GM12878 (cell line): ENCODE measurements at regions not wholly inside any gene's neighbourhood (a gene's known extent, or its start where the extent isn't known, plus 50 kb on each side); places are given as distances from the start of the nearest gene placed in this dataset.

Source experiments
- ATAC-seq: fragments of 200-7000 bp; cut with Tn5 transposase; 3 replicates; pipeline ENCODE4 v1.9.1; 2020; ENCODE audit warnings: mild to moderate bottlenecking, moderate library complexity
- BruUV-seq: library from RNA; stranded (reverse); fragments of 400-500 nt; replicated peaks from 2 replicates; lab custom pipeline; 2021; lab: Mats Ljungman, UMichigan
- CTCF ChIA-PET: fragments of 300-600 bp; sonication (Branson Sonifier 250); formaldehyde crosslinking; extraction: SDS; loops from one replicate; lab custom pipeline; 2021; ENCODE audit warnings: inconsistent platforms; lab: Yijun Ruan, JAX
- POLR2A ChIA-PET: fragments of 350-600 bp; formaldehyde crosslinking; extraction: SDS; loops from one replicate; lab custom pipeline; 2021; ENCODE audit warnings: inconsistent platforms; lab: Charles Lee
- RAD21 ChIA-PET: fragments of 300-600 bp; sonication (Branson Sonifier 250); formaldehyde crosslinking; loops from one replicate; lab custom pipeline; 2023; ENCODE audit warnings: antibody characterized with exemption; ENCODE audit not compliant: unreplicated experiment; lab: Charles Lee
- SMC1A ChIA-PET: fragments of 300-600 bp; sonication (Branson Sonifier 250); formaldehyde crosslinking; loops from one replicate; lab custom pipeline; 2023; ENCODE audit not compliant: unreplicated experiment, uncharacterized antibody; lab: Charles Lee
- DNase-seq: peaks from one replicate; pipeline ENCODE4 v3.0.0-alpha.2; 2011; ENCODE audit warnings: low read depth, low spot score
- FAIRE-seq: peaks from 3 replicates; lab custom pipeline; 2011; peaks lifted over from hg19 to GRCh38; lab: Jason Lieb, UNC
- H2AFZ ChIP-seq: 2 replicates; pipeline ENCODE4 v1.6.0; 2011; ENCODE audit warnings: low read depth, low read length, control low read depth; ENCODE audit not compliant: control insufficient read depth
- H3K27ac ChIP-seq: 2 replicates; pipeline ENCODE4 v1.5.1; 2011; ENCODE audit warnings: control low read depth; ENCODE audit not compliant: control insufficient read depth, insufficient read depth
- H3K27me3 ChIP-seq, 2 experiments: replicated peaks in 1 of 2; 2 replicates each; pipeline versions ENCODE4 v1.6.0 to v1.6.1; 2011; ENCODE audit warnings: low read length in 1 of 2; ENCODE audit not compliant: control insufficient read depth in 2 of 2, insufficient read depth in 2 of 2
- H3K36me3 ChIP-seq, 2 experiments: 2 replicates each; pipeline ENCODE4 v1.5.1; 2011; ENCODE audit warnings: low read length in 1 of 2; ENCODE audit not compliant: control insufficient read depth in 2 of 2, insufficient read depth in 2 of 2
- H3K4me1 ChIP-seq: 2 replicates; pipeline ENCODE4 v1.6.1; 2011; ENCODE audit warnings: mild to moderate bottlenecking, low read length, moderate library complexity, mixed read lengths; ENCODE audit not compliant: control insufficient read depth, insufficient read depth
- H3K4me2 ChIP-seq: 2 replicates; pipeline ENCODE4 v1.6.0; 2011; ENCODE audit warnings: control low read depth; ENCODE audit not compliant: control insufficient read depth, insufficient read depth
- H3K4me3 ChIP-seq: fragments of 200-600 bp; sonication (generic); 2 replicates; pipeline ENCODE4 v1.5.1; 2016
- H3K79me2 ChIP-seq: 2 replicates; pipeline ENCODE4 v1.6.0; 2011; ENCODE audit warnings: low read length; ENCODE audit not compliant: control insufficient read depth, insufficient read depth
- H3K9ac ChIP-seq: 2 replicates; pipeline ENCODE4 v1.8.0; 2011; ENCODE audit warnings: low read length, control low read depth, mixed read lengths; ENCODE audit not compliant: control insufficient read depth, insufficient read depth
- H3K9me3 ChIP-seq: replicated peaks from 3 replicates; pipeline ENCODE4 v1.5.1; 2011; ENCODE audit warnings: mild to moderate bottlenecking, low read length; ENCODE audit not compliant: control insufficient read depth, insufficient read depth
- H4K20me1 ChIP-seq: 2 replicates; pipeline ENCODE4 v1.6.0; 2011; ENCODE audit not compliant: control insufficient read depth, insufficient read depth
- BCL11A ChIP-seq: IDR thresholded peaks from 2 replicates; pipeline ENCODE4 v1.6.1; 2011; ENCODE audit warnings: low read depth, low read length
- BHLHE40 ChIP-seq, 2 experiments: fragments of 450-650 bp in 1 of 2; IDR thresholded peaks; 2 replicates each; pipeline ENCODE4 v1.6.1; 2011 to 2017; ENCODE audit warnings: low read depth in 2 of 2, borderline replicate concordance in 1 of 2, improper control_type of control experiment in 1 of 2, low read length in 1 of 2, mild to moderate bottlenecking in 1 of 2
- BMI1 ChIP-seq: fragments of 450-650 bp; IDR thresholded peaks from 2 replicates; pipeline ENCODE4 v1.6.1; 2016; ENCODE audit warnings: mild to moderate bottlenecking, moderate library complexity, borderline replicate concordance
- CHD4 ChIP-seq: fragments of 200-600 bp; sonication (generic); IDR thresholded peaks from 2 replicates; pipeline ENCODE4 v1.6.1; 2016; ENCODE audit warnings: mild to moderate bottlenecking
- E2F4 ChIP-seq: IDR thresholded peaks from 2 replicates; pipeline ENCODE4 v1.6.1; 2012; ENCODE audit warnings: low read depth, low read length, improper control_type of control experiment
- GATAD2B ChIP-seq: fragments of 450-650 bp; conservative IDR thresholded peaks from 2 replicates; pipeline ENCODE4 v1.6.1; 2017; ENCODE audit warnings: low read depth, mild to moderate bottlenecking, moderate library complexity
- HCFC1 ChIP-seq: fragments of 150-350 bp; IDR thresholded peaks from 2 replicates; pipeline ENCODE4 v1.6.1; 2014; ENCODE audit warnings: low read length
- MXI1 ChIP-seq: fragments of 150-350 bp; IDR thresholded peaks from 2 replicates; pipeline ENCODE4 v1.6.1; 2011; ENCODE audit warnings: low read depth, mild to moderate bottlenecking, inconsistent platforms, low read length, improper control_type of control experiment
- MYB ChIP-seq: fragments of 150-350 bp; IDR thresholded peaks from 2 replicates; pipeline ENCODE4 v1.6.1; 2014; ENCODE audit warnings: mild to moderate bottlenecking, low read depth, low read length, borderline replicate concordance
- NFYB ChIP-seq: IDR thresholded peaks from 2 replicates; pipeline ENCODE4 v1.6.1; 2011; ENCODE audit warnings: low read depth, mild to moderate bottlenecking, low read length, improper control_type of control experiment, moderate library complexity; ENCODE audit not compliant: insufficient read depth
- POLR2A ChIP-seq: IDR thresholded peaks from 2 replicates; pipeline ENCODE4 v1.6.1; 2011; ENCODE audit warnings: low read depth, mild to moderate bottlenecking, low read length
- POLR2AphosphoS2 ChIP-seq: IDR thresholded peaks from 2 replicates; pipeline ENCODE4 v1.6.1; 2011; ENCODE audit warnings: low read depth, mild to moderate bottlenecking, low read length, improper control_type of control experiment, moderate library complexity
- RAD51 ChIP-seq: fragments of 450-650 bp; IDR thresholded peaks from 2 replicates; pipeline ENCODE4 v1.6.1; 2016; ENCODE audit warnings: moderate library complexity, mild to moderate bottlenecking, inconsistent platforms
- RB1 ChIP-seq: fragments of 450-650 bp; formaldehyde crosslinking; IDR thresholded peaks from 2 replicates; pipeline ENCODE4 v1.6.1; 2017; ENCODE audit warnings: mild to moderate bottlenecking, borderline replicate concordance
- SREBF1 ChIP-seq: IDR thresholded peaks from 2 replicates; pipeline ENCODE4 v1.6.1; 2012; ENCODE audit warnings: mild to moderate bottlenecking, low read length
- TARDBP ChIP-seq: IDR thresholded peaks from 2 replicates; pipeline ENCODE4 v1.6.1; 2016; ENCODE audit warnings: borderline replicate concordance
- WRNIP1 ChIP-seq: IDR thresholded peaks from 2 replicates; pipeline ENCODE4 v1.6.1; 2011; ENCODE audit warnings: low read depth, low read length, improper control_type of control experiment, borderline replicate concordance
- ZNF622 ChIP-seq: fragments of 450-650 bp; IDR thresholded peaks from 2 replicates; pipeline ENCODE4 v1.6.1; 2017; ENCODE audit warnings: mild to moderate bottlenecking, inconsistent platforms
- WGBS: methylation state at CpG from one replicate; pipeline ENCODE4 v1.1.6; 2016; ENCODE audit warnings: low lambda C conversion rate; ENCODE audit not compliant: insufficient replicate concordance, insufficient coverage; ENCODE audit errors: missing lambda C conversion rate; 5-methylcytosine and 5-hydroxymethylcytosine counted together
- in situ Hi-C: fragments of 300-500 bp; cut with MboI; formaldehyde crosslinking; loops from 9 replicates; pipeline ENCODE4 v1.14.3; 2018; ENCODE audit warnings: mixed read lengths
- intact Hi-C: fragments of 100-400 bp; cut with micrococcal nuclease; formaldehyde crosslinking; loops from one replicate; pipeline ENCODE4 v1.14.2; 2022; ENCODE audit not compliant: unreplicated experiment

GRCh38 chr20:50358971-50359370 lies 151.2 kb upstream of the PTPN1 start:
- ChIA-PET POLR2A (no interaction called here), SMC1A (no interaction called here), RAD21 (no interaction called here), CTCF (no interaction called here)
- Histone ChIP-seq H3K4me2 (no peak overlapping the region), H3K36me3 (no peaks in the 10 kb centered on the region), H4K20me1 (no peaks in the 10 kb centered on the region), H3K9ac (no peak overlapping the region), H3K79me2 (no peaks in the 10 kb centered on the region), H3K4me1 (no peaks in the 10 kb centered on the region), H3K4me3 (no peak overlapping the region), H3K27me3 (peaks cover 0 to 2% of the 10 kb centered on the region in 2 experiments; a peak in 1 of 4 replicates), H3K27ac (no peak overlapping the region), H3K9me3 (no peaks in the 10 kb centered on the region), H2AFZ (no peak overlapping the region)
- no peak for TF ChIP-seq NFYB
- TF ChIP-seq E2F4, result no peak
- no peak for TF ChIP-seq TARDBP
- BruUV-seq, result no TSS peak
- in situ Hi-C loops (no loop called here), intact Hi-C loops (no loop called here)
- WGBS, result 59% methylated on average over 13 of the region's 13 CpGs
- ATAC-seq (no peak), DNase-seq (no peak), FAIRE-seq (no peak)

GRCh38 chr20:50359607-50360217 lies 150.5 kb upstream of the PTPN1 start:
- POLR2A ChIA-PET, result no interaction called here
- no peak overlapping the region for H3K4me2 ChIP-seq
- no peak for ATAC-seq
- no peak overlapping the region for H3K27ac ChIP-seq
- 8% methylated on average over 8 of the region's 8 CpGs for WGBS
- H3K36me3 ChIP-seq, result no peaks in the 10 kb centered on the region
- H3K4me3 ChIP-seq, result no peak overlapping the region
- TF ChIP-seq POLR2A (no peak), BCL11A (no peak), SREBF1 (no peak), GATAD2B (no peak), RB1 (no peak), BHLHE40 (IDR thresholded peaks at IDR 0.05; ENCODE audit: borderline replicate concordance in 1 of 2, low read depth in 2 of 2, low read length in 1 of 2) (no peak), CHD4 (no peak), WRNIP1 (no peak), RAD51 (no peak), HCFC1 (no peak), MXI1 (no peak), ZNF622 (no peak), MYB (no peak), POLR2AphosphoS2 (no peak), BMI1 (no peak)
- in situ Hi-C loops (no loop called here), intact Hi-C loops (no loop called here)
- H3K9ac ChIP-seq, result no peak overlapping the region
- peaks cover 0 to 2% of the 10 kb centered on the region in 2 experiments; a peak in 1 of 4 replicates for H3K27me3 ChIP-seq
- SMC1A ChIA-PET, result no interaction called here
- no TSS peak for BruUV-seq
- H2AFZ ChIP-seq, result no peak overlapping the region
- no peak for FAIRE-seq
- RAD21 ChIA-PET, result no interaction called here
- no peaks in the 10 kb centered on the region for H3K9me3 ChIP-seq
- CTCF ChIA-PET, result no interaction called here
- no peaks in the 10 kb centered on the region for H3K4me1 ChIP-seq
- no peaks in the 10 kb centered on the region for H3K79me2 ChIP-seq
- no peaks in the 10 kb centered on the region for H4K20me1 ChIP-seq
- no peak for DNase-seq
